Neural cell (in vitro differentiated cells): ENCODE measurements at regions not wholly inside any gene's neighbourhood (a gene's known extent, or its start where the extent isn't known, plus 50 kb on each side); places are given as distances from the start of the nearest gene placed in this dataset.

ENCODE experiments used
- CTCF ChIP-seq: fragments of 450-650 bp; IDR thresholded peaks from 2 replicates; pipeline ENCODE4 v1.5.1; 2014; ENCODE audit warnings: antibody characterized with exemption, mild to moderate bottlenecking, moderate library complexity; ENCODE audit not compliant: poor library complexity, severe bottlenecking
- EP300 ChIP-seq: fragments of 450-650 bp; conservative IDR thresholded peaks from 2 replicates; pipeline ENCODE4 v1.6.1; 2014; ENCODE audit warnings: antibody characterized with exemption, mild to moderate bottlenecking, moderate library complexity; ENCODE audit not compliant: poor library complexity, severe bottlenecking
- EZH2 ChIP-seq: fragments of 200-600, 300-800 bp; shearing (Covaris generic), sonication (generic); IDR thresholded peaks from 2 replicates; pipeline ENCODE4 v1.6.1; 2014; ENCODE audit warnings: antibody characterized with exemption, low read length, borderline replicate concordance, mild to moderate bottlenecking; ENCODE audit not compliant: insufficient read depth, poor library complexity, severe bottlenecking
- MXI1 ChIP-seq: fragments of 450-650 bp; conservative IDR thresholded peaks from 2 replicates; pipeline ENCODE4 v1.6.1; 2014; ENCODE audit warnings: antibody characterized with exemption, mild to moderate bottlenecking; ENCODE audit not compliant: poor library complexity, severe bottlenecking
- POLR2AphosphoS5 ChIP-seq: IDR thresholded peaks from 2 replicates; pipeline ENCODE4 v1.6.1; 2012
- RAD21 ChIP-seq: fragments of 450-650 bp; conservative IDR thresholded peaks from 2 replicates; pipeline ENCODE4 v1.6.1; 2014; ENCODE audit warnings: antibody characterized with exemption, mild to moderate bottlenecking, moderate library complexity
- SMC3 ChIP-seq: fragments of 450-650 bp; conservative IDR thresholded peaks from 2 replicates; pipeline ENCODE4 v1.6.1; 2014; ENCODE audit warnings: antibody characterized with exemption, mild to moderate bottlenecking, moderate library complexity; ENCODE audit not compliant: poor library complexity
- TAF1 ChIP-seq: IDR thresholded peaks from 2 replicates; pipeline ENCODE4 v1.6.1; 2012; ENCODE audit warnings: low read depth
- TF ChIP-seq, protein P1 (sequence below): IDR thresholded peaks from 2 replicates; pipeline ENCODE4 v1.6.1; 2012; ENCODE audit warnings: borderline replicate concordance

DNA sequence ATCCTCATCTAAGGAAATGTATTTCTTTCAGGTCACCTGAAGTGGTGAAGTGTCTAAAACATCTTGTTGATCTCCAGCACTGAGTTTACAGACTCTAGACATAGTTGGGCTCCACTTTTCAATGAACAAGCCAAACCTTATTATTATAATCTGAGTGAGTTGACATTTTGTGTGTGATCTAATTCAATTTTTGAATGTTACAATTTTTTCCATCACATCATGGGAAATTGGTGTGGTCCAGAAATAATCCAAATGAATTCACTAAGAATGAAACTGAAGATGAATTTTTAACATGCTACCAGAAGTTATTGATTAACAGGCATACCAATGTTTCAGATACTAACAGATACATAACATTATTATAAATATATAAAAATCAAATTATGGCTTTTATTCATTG, 75.6 kb upstream of the EFEMP1 start:
- TF ChIP-seq CTCF: no peak
- TF ChIP-seq RAD21: no peak
- no peak for TF ChIP-seq EP300
- TF ChIP-seq, protein P1, sequence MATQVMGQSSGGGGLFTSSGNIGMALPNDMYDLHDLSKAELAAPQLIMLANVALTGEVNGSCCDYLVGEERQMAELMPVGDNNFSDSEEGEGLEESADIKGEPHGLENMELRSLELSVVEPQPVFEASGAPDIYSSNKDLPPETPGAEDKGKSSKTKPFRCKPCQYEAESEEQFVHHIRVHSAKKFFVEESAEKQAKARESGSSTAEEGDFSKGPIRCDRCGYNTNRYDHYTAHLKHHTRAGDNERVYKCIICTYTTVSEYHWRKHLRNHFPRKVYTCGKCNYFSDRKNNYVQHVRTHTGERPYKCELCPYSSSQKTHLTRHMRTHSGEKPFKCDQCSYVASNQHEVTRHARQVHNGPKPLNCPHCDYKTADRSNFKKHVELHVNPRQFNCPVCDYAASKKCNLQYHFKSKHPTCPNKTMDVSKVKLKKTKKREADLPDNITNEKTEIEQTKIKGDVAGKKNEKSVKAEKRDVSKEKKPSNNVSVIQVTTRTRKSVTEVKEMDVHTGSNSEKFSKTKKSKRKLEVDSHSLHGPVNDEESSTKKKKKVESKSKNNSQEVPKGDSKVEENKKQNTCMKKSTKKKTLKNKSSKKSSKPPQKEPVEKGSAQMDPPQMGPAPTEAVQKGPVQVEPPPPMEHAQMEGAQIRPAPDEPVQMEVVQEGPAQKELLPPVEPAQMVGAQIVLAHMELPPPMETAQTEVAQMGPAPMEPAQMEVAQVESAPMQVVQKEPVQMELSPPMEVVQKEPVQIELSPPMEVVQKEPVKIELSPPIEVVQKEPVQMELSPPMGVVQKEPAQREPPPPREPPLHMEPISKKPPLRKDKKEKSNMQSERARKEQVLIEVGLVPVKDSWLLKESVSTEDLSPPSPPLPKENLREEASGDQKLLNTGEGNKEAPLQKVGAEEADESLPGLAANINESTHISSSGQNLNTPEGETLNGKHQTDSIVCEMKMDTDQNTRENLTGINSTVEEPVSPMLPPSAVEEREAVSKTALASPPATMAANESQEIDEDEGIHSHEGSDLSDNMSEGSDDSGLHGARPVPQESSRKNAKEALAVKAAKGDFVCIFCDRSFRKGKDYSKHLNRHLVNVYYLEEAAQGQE: no peak
- no peak for TF ChIP-seq TAF1
- TF ChIP-seq POLR2AphosphoS5: no peak
- TF ChIP-seq EZH2: no peak
- no peak for TF ChIP-seq SMC3
- TF ChIP-seq MXI1: no peak
